HS-27A (cell line): ENCODE measurements at regions not wholly inside any gene's neighbourhood (a gene's known extent, or its start where the extent isn't known, plus 50 kb on each side); places are given as distances from the start of the nearest gene placed in this dataset.

ENCODE experiments used
- DNase-seq: peaks from one replicate; pipeline ENCODE4 v3.0.0-alpha.2; 2012; ENCODE audit warnings: low read depth, missing footprints

DNA sequence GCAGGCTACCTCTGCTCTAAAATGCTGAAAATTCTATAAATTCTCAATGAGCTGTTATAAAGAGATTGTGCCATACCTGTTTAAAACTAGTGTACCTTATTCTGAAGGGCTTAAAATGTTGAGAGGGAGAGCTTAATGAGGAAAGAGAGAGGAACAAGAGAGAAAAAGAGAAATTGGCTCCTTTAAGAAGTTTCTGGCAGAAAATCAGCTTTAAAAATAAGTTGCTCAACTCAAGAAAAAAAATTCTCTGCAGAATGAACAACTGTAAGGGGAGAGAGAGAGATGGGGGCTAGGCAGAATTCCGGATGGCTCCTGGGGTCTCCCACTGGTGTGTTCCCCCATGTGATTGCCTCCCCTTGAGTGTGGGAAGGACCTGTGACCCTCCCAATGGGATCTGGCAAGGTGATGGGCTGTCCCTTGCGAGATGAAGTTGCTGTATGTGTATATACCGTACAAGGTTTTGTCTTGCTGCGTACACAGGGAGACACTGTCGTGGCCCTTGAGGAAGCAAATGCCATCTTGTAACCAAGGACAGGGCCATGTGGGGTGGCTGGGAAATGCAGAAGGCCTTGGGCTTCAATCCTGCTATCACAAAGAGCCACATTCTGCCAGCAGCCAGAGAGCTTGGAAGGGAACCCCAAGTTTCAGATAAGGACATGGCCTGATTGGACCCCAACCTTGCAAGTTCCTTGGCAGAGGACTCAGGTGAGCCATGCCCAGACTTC is 64.3 kb upstream of the S1PR3 start:
- DNase-seq, result no peak

DNA sequence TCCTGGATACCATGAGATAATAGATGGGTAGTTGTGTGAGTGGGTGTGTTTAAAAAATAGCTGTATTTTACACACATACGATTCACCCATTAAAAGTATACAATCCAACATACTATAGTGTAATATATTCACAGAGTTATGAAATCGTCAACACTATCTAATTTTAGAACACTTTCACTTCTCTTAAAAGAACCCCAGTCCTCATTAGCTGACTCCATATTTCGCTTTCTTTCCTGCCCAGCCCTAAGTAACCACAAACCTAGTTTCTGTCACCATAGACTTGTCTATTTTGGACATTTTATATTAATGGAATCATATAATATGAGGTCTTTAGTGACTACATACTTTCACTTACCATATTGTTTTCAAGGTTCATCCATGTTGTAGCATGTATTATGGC is 63.8 kb upstream of the S1PR3 start:
- DNase-seq, result no peak

DNA sequence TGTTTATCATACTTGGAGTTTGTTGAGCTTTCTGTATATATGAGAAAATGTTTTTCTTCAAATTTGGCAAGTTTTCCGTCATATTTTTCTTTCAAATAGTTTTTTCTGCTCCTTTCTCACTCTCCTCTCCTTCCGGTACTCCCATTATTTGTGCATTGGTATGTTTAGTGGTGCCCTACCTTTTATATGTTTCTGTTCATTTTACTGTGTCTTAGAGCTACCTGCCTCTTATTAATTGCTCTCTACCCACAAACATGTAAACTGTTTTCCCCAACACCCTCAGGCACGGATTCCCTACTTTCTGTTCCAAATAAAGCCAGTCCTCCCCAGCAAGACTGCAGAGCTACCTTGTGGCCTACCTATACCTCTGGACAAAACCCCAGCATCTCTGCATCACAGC is 60.6 kb upstream of the S1PR3 start:
- DNase-seq, result no peak

DNA sequence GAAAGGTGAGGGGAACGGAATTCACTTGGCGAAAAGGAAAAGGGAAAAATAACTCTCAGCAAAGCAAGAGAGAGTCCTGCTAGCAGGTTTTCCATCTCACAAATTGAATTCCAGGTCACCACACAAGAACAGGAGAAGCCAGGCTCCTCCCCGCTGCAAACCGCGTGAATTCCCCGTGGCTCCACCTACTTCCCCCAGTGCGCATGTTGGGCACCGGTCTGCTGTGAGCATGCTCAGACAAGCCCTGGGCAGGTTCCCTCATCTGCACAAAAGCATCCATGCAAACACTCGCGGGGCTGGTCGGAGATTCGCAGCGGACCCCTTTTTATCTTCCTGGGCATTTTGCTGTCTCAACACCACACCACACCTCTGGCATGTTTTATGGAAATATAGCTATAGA is 58.5 kb upstream of the S1PR3 start:
- DNase-seq, result no peak

DNA sequence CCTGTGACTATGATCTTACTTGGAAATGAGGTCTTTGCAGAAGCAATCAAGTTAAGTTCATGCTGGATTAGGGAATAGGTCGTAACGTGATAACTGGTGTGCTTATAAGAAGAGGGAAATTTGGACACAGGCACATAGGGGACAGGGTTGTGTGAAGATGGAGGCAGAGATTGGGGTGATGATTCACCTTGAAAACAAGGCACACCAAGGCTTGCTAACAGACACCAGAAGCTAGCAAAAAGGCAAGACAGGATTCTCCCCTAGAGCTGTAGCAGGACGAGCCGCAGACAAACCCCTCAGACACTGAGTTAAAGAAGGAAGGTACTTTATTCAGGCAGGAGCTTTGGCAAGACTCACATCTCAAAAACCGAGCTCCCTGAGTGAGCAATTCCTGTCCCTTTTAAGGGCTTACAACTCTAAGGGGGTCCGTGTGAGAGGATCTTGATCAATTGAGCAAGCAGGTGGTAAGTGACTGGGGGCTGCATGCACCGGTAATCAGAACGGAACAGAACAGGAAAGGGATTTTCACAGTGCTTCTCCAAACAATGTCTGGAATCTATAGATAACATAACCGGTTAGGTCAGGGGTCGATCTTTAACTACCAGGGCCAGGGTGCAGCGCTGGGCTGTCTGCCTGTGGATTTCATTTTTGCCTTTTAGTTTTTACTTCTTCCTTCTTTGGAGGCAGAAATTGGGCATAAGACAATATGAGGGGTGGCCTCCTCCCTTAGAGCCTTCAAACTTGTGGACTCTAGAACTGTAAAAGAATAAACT is 57.5 kb upstream of the S1PR3 start:
- no peak for DNase-seq

DNA sequence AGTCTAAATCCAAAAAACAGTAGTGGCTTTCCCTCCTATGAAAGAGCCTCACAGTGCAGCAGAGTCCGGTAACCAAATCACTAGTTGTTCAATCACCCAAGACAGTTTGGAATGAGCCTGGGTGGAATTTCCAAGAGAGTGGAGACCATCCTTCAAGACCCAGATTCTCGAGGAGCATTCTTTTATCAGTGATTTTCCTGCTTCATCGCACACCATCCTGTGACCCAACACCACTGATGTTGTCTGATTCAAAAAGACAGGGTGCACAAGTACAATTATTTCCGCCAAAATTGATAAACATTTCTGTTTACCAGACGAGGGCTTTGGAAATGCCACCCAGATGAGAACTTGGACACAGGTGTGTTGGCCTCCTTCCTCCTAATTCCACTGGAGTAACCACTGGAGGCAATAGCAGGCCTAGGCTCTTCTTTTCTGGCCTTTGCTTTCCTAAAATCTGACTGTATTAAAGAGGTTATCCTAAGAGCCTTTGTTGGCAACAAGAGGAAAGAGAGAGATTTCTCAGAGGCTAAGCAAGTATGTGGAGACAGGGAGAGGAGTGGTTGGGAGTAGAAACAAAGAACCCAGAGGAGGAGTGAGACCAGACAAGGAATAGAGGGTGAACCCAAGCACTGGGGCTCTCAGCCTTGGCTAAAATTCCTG is 56.3 kb upstream of the S1PR3 start:
- no peak for DNase-seq

DNA sequence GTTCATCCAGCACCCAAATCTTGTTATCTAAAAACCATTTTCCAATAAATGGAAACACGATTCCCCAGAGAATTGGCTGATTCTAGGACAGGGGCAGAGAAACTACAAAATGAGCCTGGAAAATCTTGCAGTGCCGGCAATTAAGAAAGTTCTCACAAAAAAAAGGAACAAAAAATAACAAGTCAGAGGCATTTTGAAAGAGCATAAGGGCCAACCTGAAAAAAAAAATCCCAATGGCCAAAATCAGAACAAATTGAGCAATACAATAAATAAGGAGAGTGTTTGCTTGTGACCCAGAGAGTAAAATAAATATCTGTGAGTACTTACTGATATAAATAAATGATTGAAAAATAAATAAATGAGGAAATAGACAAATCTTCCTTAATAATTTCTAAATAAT is 55.1 kb upstream of the S1PR3 start:
- no peak for DNase-seq

DNA sequence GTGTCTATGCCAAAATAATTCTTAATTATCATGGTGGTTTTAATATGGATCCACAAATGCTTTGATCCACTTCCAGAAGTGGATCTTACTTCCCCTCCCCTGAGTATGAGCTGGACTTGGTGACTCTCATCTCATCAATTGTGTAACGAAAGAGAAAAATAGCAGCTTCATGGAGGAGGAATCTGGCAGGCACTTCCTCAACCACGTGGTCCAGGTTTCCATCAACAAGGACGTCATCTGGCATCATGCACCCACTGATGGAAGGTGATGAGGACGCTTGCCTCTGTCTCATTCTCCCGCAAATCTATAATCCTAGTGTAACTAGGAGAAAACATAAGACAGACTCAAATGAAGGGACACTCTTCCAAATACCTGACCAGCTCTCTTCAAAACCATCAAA is 54.6 kb upstream of the S1PR3 start:
- DNase-seq, result no peak

DNA sequence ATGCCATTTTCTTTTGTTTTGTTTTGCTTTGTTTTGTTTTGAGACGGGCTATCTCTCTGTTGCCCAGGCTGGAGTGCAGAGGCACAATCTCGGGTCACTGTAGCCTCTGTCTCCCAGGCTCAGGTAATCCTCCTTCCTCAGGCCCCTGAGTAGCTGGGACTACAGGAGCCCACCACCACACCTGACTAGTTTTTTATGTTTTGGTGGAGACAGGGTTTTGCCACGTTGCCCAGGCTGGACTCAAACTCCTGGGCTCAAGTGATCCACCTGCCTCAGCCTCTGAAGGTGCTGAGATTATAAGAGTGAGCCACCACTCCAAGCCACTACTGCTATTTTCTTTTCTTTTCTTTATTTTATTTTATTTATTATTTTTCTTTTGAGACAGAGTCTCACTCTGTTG is 54.0 kb upstream of the S1PR3 start:
- DNase-seq, result no peak

DNA sequence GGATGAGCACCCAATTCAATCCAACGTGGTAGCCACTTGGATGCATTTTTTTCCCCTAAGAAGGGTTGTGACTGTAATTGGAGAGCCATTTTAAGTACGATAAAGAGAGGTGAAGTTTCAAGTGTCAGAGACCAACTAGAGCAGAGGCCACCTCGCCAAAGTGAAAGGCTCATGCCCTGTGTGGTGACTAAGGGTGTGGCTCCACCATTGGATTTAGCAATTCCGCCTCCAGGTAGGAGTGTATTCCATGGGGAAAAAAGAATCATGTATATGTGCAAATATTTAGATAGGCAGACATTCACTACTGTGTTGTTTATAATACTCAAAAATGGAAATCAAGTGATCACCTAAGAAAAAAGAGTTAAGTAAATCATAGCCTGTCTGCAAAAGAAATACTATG is 53.1 kb upstream of the S1PR3 start:
- DNase-seq, result no peak
